OCI-LY7 (cell line): ENCODE measurements at regions not wholly inside any gene's neighbourhood (a gene's known extent, or its start where the extent isn't known, plus 50 kb on each side); places are given as distances from the start of the nearest gene placed in this dataset.

Source experiments
- EZH2phosphoT487 ChIP-seq: fragments of 200-600 bp; sonication (generic); IDR thresholded peaks from 2 replicates; pipeline ENCODE4 v1.6.1; 2018; ENCODE audit warnings: low read depth, borderline replicate concordance, mild to moderate bottlenecking, mixed run types, antibody characterized with exemption, low read length, moderate library complexity, mixed read lengths
- TF ChIP-seq, protein P1 (sequence below): fragments of 200-600 bp; sonication (generic); conservative IDR thresholded peaks from 2 replicates; pipeline ENCODE4 v1.5.1; 2014; ENCODE audit warnings: mild to moderate bottlenecking, antibody characterized with exemption, low read length, moderate library complexity, mixed read lengths

- TF ChIP-seq, protein P1, sequence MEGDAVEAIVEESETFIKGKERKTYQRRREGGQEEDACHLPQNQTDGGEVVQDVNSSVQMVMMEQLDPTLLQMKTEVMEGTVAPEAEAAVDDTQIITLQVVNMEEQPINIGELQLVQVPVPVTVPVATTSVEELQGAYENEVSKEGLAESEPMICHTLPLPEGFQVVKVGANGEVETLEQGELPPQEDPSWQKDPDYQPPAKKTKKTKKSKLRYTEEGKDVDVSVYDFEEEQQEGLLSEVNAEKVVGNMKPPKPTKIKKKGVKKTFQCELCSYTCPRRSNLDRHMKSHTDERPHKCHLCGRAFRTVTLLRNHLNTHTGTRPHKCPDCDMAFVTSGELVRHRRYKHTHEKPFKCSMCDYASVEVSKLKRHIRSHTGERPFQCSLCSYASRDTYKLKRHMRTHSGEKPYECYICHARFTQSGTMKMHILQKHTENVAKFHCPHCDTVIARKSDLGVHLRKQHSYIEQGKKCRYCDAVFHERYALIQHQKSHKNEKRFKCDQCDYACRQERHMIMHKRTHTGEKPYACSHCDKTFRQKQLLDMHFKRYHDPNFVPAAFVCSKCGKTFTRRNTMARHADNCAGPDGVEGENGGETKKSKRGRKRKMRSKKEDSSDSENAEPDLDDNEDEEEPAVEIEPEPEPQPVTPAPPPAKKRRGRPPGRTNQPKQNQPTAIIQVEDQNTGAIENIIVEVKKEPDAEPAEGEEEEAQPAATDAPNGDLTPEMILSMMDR: no peak
- no peak for TF ChIP-seq EZH2phosphoT487
Measured at GRCh38 chr9:30673132-30673531, 1711.3 kb upstream of the ACO1 start.
